ENCODE measurements at regions not wholly inside any gene's neighbourhood (a gene's known extent, or its start where the extent isn't known, plus 50 kb on each side); places are given as distances from the start of the nearest gene placed in this dataset.
"Not testable (repeated sequence)": the region's sequence is repeated elsewhere in the genome, so short reads cannot be mapped to it uniquely, and the experiment has no call there.

DNA sequence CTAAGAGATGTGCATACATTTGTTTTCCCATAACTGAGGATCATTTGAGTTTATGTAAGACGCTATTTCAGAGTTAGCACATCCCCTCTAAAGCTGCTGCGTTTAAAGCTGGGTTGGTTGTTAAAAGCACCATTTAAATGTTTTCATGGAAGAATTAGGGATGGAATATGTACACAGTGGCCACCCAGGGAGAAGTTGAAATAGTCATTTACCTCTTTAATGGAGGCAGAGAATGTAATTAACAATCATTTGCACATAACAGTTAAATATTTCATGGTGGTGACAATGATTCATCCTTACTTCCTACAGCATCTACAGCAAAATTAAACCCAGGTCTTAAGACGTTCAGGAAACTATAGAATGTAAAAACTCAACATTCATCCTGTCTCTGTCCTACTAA lies 100.3 kb downstream of the KIF4B start:
- FAIRE-seq (no peak), DNase-seq (ENCODE audit: low spot score in 2 of 2) (no peak)

DNA sequence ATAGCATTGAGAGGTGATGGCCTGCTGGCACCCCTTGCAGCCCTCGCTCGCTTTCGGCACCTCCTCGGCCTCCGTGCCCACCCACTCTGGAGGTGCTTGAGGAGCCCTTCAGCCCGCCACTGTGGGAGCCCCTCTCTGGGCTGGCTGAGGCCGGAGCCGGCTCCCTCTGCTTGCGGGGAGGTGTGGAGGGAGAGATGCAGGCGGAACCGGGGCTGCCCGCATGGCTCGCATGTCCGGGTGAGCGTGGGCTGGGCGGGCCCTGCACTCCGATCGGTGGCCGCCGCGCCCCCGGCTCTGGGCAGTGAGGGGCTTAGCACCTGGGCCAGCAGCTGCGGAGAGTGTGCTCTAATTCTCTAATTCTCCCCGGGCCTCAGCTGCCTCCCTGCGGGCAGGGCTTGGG lies 101.1 kb downstream of the KIF4B start:
- FAIRE-seq, result no peak

DNA sequence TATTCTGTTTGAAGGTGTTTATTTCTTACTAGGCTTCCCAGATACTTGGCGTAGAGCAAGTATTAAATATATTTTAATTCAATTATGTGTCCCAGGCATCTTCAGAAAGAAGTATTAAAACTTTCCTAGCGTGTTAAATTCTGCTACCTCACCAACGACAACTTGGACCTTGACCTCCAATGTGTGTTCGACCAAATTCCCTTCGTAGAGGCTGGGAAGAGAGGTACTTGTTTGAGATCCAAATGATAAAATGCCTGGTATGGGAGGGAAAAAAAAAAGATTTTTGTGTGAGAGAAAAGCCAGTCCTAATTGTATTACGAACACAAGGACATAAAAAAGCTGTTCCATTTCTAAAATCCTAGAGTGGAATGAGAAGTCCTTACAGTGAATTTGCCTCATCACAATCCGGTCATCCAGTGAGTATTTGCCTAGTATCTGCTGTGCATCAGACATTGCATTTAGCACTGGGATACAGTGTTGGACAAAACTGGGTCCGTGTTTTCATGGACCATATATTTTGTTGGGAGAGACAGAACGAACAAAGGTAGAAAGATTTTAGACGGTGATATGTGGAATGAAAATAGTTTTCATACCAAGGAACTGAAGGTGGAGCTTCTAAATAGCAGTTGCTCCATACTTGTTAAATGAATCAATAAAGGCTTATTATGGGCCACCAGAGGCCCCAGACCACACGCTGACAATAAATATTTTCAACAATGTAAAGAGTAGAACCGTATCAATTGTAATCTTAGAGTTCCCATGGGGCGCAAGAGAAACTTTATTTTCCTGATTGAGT lies 103.1 kb downstream of the KIF4B start:
- no peak for FAIRE-seq
- no peak for DNase-seq (ENCODE audit: low spot score in 2 of 2)

More for the DNA sequence above, 101.1 kb downstream of the KIF4B start:
- no peak for DNase-seq (ENCODE audit: low spot score in 2 of 2)

DNA sequence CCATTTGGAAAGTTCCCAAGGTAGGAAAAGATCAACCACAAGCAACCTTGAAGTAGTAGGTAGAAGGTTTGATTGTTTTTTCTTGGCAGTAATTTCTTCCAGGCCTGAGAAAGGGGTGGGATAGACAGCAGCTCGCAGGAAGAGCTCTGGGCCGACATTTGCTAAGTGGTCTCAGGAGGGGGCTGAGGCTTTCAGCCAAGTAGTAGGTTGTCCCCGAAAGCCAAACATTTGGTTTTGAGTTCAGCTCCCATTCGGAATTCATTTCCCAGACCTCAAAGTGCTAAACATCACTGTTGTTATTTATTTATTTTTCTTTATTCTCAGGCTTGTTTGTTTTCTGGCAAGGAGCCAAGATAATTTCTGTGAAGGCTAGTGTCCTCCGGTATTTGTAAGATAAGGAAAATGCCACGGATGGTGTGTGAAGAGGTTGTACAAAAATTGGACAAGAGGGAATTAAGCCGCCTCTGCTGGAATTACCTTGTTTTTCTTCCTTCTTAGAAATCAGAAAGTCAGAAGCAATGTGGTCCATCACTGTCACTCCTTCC lies 112.1 kb downstream of the KIF4B start:
- FAIRE-seq (no peak), DNase-seq (ENCODE audit: low spot score in 2 of 2) (no peak)

DNA sequence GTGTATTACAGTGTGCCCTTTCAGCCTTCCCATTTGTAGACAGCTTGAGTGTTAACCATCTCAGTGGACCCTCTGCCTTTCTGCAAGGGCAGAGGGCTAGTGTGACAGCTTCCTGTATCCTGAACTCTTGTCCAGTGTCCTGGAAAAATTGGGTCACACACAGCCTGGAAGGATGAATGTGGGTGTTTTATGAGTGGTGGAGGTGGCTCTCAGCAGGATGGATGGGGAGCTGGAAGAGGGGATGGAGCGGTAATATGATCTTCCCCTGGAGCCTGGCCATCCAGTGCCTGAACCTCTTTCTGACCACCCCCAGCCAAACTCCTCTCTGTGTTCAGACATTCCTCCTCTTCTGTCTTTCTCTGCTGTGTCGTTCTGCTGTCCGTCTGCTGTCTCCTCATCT lies 113.0 kb downstream of the KIF4B start:
- no peak for FAIRE-seq

DNA sequence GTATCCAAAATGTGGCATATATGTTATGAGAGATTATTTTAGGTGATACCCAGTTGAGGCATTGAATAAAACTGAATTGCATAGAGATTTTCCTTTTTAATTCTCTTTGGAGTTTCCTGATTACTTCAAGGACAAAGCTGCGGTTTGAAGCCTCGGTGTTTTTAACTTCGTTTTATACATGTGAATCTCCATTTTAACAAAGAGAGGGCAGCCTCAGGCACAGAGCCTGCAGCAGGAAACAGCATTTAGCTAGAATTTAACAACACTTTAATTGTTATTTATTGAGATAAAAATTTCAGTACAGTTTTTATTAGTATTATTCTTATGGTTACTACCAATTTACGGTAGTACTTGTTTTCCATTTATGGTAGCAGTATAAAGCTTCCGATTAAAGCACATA lies 114.0 kb downstream of the KIF4B start:
- DNase-seq (ENCODE audit: low spot score in 2 of 2) (no peak), FAIRE-seq (no peak)

More for the DNA sequence above, 113.0 kb downstream of the KIF4B start:
- no peak for DNase-seq (ENCODE audit: low spot score in 2 of 2)

DNA sequence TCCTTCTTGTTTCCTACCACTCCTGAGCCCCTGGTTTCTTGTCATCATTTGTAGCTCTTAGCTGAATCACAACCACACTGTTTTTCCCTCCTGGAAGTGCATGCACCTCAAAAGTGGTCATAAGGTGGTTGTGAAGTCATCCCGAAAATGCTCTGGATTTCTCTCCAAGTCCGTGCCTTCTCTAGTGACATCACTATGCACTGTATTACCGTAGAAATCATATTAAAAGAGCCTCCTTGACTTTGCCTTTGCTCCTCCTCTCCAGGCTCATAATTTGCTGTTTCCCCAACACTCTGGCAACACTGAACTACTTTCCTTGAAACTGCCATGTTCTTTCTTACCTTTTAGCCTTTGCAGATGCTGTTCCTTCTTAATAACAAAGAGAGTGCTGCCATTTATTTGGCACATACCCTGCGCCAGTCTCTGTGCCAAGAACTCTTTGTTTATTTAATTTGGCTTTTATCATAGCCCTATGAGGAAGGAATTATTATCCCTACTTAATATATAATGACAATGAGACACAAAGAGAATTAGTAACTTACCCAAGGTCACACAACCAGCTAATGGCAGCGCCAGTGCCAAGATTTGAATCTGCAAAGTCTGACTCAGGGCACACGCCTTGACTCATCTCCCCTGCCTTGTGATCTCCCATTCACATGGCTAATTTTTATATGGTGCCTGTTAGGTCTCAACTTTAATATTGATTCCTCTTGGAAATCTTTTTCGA lies 115.4 kb downstream of the KIF4B start:
- FAIRE-seq (no peak), DNase-seq (ENCODE audit: low spot score in 2 of 2) (no peak)

DNA sequence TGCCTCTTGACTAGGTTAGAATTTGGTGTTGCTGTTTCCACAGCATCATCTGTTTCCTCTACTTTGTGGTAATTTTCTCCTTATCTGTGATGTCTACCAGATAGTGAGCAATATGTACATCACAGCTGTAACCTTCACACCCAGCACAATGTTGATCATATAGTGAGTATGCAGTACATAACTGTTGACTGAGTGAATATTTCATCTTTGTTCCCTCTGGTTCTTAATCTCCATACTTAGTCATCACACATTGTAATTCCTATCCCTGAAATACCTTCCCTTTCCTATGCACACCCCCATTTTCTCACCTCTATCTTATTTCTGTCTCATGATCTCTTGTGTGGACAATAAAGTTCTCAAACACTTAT lies 115.9 kb downstream of the KIF4B start:
- FAIRE-seq, result no peak
- DNase-seq (ENCODE audit: low spot score in 2 of 2), result no peak

DNA sequence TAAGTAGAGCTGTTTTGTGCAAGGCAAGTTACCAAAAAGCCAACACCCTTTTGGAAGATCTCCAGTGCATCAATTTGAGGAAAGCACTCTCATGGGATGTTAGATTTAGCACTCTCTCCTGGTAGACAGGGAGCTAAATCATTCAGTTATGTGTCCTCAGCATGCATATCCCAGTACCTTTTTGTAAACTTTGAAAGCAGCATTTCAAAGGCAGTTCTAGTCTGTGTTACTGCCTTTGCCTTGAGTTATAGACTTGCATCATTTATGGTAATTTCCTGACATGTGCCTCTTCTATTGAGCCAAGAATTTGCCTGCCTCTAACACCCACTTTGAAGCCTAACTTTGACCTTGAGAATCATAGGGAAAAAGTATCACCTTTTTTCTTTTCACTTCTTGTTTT lies 120.6 kb downstream of the KIF4B start:
- DNase-seq (ENCODE audit: low spot score in 2 of 2) (no peak), FAIRE-seq (no peak)

DNA sequence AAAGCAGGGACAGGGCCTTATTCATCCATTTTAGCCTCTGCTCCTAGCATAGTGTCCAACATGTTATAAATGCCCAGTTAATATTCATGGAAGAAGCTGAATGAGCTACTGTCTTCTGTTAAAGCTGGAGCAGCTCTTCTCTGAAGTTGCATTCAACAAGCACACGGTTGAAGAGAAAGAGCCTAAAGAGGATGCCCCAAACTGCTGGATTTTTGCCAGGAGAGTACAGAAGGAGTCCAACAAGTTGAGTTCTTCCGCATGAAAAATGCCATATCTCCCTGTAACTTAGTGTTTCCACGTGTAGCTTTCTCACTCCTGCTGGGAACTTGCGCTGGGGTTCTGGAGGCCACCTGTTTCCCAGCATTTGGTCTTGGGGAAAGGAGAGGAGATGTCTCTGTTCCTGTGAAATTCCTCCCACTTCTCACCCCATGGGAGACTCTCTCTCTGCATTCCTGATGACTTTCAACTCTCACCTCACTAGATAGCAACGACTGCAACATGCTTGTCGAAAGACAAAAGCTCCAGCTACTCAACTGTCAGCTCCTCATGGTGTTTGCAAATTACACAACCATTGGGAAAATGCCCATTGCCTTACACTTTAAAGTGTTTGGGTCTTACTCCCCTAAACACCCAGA lies 122.8 kb downstream of the KIF4B start:
- FAIRE-seq (no peak), DNase-seq (ENCODE audit: low spot score in 2 of 2) (no peak)

DNA sequence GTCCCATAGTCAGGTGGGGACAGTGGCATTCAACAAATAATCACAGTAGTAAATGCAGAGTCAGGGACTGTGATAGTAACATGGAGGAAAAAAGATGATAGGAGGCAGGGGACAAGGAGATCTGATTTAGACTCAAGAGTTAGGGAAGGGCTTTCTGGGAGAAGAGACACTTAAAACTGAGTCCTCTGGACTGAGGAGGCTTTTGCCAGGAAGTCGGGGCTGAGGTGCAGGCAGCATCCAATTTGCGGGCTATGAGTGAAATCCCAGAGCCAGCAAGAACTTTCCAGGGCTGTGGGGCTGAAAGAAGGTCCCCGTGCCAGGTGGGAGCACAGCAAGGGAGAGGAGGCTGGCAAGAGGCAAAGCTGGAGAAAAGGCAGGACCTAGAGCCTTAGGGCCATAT lies 124.1 kb downstream of the KIF4B start:
- no peak for DNase-seq (ENCODE audit: low spot score in 2 of 2)
- no peak for FAIRE-seq

DNA sequence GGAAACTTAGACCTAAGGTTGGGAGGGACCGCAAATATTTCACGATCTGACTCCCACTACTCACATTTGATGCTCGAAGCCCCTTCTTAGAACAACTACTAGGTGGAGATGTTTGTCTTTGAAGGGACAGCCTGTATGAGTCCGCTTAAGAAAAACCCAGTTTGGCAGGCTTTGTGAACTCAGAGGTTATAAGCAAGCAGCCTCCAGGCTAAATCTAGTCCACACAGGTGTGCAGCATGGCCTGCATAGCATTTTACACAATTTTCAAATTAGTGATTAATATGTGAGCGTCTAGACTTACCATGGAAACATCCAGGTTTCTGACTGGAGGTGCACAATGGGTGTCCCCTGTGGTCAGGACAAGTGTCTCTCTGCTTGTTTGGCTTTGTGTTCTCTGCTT lies 127.1 kb downstream of the KIF4B start:
- no peak for FAIRE-seq
- DNase-seq (ENCODE audit: low spot score in 2 of 2), result no peak

DNA sequence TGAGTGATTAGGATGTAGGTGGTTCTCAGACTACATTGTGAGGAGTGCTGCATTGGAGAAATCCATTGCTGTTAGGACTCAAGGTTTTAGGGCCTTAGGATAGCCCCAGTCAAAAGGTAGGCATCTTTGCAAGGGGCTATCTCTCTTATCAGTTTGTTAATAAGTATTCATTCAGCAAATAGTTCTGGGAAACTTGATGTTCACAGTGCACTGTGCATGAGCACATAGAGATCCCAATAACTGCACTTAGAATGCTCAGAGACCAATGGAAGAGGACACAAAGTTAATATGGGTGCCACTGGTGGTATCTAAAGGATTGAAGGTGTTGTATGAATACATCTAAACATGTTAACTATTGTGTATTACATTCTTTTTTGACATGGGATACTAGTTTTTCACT lies 131.4 kb downstream of the KIF4B start:
- DNase-seq (ENCODE audit: low spot score in 2 of 2) (no peak), FAIRE-seq (no peak)

DNA sequence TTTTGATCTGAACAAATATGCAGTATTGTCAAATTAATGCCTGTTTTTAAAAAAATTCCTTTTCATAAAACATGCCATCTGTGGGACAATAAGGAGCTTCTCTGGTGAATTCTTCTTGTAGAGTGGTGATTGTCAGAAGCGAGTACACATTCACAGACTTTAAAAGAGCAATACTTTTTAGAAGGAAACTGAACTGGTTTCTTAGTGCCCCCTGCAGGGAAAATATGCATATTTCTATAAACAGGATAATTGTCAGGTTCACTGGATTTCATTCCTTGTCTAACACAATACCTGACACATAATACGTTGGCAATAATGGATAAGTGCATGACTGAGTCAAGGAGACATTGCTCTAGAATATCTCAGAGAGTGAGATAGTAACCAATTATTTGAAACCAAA lies 133.7 kb downstream of the KIF4B start:
- no peak for FAIRE-seq
- DNase-seq (ENCODE audit: low spot score in 2 of 2), result peak in 1 of 2 donors; percentile 8

DNA sequence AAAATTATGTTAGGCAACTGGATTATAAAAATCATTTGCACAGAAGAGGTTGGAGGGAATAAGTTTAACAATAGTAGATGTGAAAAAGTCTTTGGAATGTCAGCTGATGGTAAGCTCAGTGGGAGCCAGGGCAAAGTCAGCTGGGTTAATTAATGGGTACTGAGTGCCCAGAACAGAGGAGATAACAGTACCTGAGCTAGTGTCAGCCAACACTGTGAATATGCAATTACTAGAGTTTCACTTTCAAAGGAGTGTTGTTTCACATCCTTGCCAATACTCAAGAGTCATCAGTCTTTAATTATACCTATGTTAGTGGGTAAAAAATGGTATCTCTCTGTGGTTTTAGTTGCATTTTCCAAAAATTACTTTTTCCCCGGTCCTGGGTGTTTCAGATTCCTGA lies 135.1 kb downstream of the KIF4B start:
- FAIRE-seq (no peak), DNase-seq (ENCODE audit: low spot score in 2 of 2) (no peak)

DNA sequence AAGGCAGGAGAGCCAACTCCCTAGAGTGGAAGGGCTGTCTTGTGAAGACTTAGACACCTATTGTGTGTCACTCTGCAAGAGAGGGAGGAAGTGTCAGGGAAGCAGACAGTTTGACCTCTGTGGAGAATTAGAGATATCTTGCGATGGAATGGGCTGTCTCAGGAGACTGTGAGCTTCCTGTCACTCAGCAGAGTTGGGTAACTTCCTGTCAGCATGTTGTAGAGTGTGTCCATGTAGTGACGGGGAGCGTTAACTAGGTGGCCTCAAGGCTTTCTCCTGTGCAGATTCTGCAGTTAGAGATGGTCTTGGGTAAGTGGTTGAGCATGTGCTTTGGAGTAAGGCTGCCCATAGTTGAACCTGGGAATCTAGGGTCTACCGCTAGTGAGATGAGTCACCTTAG lies 136.5 kb downstream of the KIF4B start:
- DNase-seq (ENCODE audit: low spot score in 2 of 2), result no peak
- FAIRE-seq, result no peak

DNA sequence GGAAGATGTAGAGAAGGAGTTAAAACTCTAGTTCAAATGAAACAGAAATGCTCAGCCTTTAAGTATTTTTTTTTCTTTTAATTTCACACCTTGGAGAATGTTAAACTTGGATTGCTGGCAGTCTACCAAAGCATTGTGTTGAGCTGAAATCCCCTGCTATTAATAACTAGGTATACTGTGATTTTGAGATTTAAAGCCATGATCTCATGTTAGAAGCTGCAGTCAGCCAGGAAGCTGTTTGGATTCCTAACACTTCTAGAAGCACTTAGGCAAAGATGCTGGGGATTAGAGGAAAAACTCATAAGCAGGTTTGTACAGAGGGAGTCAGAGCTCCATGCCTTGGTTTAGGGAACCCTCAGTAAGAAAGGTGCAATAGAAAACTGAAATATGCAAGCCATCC lies 141.4 kb downstream of the KIF4B start:
- no peak for FAIRE-seq
- no peak for DNase-seq (ENCODE audit: low spot score in 2 of 2)

DNA sequence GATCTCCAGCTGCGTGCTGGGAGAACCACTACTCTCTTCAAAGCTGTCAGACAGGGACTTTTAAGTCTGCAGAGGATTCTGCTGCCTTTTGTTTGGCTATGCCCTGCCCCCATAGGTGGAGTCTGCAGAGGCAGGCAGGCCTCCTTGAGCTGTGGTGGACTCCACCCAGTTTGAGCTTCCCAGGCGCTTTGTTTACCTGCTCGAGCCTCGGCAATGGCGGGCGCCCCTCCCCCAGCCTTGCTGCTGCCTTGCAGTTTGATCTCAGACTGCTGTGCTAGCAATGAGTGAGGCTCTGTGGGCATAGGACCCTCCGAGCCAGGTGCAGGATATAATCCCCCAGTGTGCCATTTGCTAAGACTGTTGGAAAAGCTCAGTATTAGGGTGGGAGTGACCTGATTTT lies 149.5 kb downstream of the KIF4B start:
- not testable (repeated sequence) for DNase-seq (ENCODE audit: low spot score in 2 of 2); FAIRE-seq

DNA sequence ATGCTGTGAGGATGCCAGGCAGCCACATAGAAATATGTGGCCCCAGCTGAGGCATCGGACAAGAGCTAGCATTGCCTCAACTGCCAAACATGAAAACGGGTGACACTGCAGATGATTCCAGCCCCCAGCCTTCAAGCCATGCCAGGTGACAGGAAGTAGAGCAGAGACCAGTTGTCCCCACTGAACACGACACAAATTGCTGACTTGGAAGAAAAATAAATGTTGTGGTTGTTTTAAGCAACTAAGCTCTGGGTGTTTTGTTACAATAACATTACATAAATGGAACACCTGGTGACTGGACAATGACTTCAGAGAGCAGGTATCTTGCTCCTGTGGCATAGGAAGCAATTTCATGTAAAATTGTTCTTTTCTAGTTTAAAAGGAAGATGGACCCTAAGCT lies 154.2 kb downstream of the KIF4B start:
- FAIRE-seq (no peak), DNase-seq (ENCODE audit: low spot score in 2 of 2) (no peak)

DNA sequence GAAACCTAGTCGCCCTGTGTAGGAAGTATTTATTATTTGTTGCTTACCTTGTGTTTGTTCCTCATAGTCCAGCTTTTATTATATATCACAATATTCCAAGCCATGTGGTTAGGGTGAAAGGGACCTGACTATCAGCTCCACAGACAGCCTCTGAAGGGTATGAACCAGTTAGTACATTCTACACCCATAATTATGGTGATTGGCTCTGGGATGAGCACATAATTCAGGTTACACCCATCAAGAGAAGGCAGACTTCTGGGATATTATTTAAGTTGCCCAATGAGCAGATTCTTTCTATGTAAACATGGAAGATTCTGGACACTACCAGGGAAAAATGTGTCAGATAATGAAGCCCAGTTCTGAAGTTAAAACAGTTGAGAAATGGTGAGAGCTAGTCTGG lies 168.0 kb downstream of the KIF4B start:
- no peak for DNase-seq (ENCODE audit: low spot score in 2 of 2)
- no peak for FAIRE-seq

DNA sequence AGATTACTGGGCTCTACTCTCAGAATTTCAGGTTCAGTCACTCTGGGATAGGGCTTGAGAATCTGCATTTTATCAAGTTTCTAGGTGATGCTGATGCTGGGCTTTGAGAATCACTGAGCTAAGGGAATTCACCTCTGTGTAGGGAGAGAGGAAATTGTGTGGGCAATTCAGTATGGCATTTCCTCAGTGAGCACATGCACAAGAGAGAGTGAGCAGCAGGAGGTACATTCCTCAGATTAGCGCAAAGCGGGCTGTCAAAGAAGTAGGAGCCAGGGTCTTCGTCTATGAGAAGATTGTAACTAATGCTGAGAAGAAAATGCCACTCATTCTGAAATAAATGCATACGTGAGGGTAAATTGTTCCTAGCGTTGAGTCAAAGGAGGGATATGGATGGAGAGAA lies 175.9 kb downstream of the KIF4B start:
- FAIRE-seq (no peak), DNase-seq (ENCODE audit: low spot score in 2 of 2) (no peak)
